GF-D8 (cell line): ENCODE measurements at regions not wholly inside any gene's neighbourhood (a gene's known extent, or its start where the extent isn't known, plus 50 kb on each side); places are given as distances from the start of the nearest gene placed in this dataset.
"Not testable (repeated sequence)": the region's sequence is repeated elsewhere in the genome, so short reads cannot be mapped to it uniquely, and the experiment has no call there.

Experiments
- DNase-seq: peaks from one replicate; lab custom pipeline; 2025; lab: John Stamatoyannopoulos, UW

DNA sequence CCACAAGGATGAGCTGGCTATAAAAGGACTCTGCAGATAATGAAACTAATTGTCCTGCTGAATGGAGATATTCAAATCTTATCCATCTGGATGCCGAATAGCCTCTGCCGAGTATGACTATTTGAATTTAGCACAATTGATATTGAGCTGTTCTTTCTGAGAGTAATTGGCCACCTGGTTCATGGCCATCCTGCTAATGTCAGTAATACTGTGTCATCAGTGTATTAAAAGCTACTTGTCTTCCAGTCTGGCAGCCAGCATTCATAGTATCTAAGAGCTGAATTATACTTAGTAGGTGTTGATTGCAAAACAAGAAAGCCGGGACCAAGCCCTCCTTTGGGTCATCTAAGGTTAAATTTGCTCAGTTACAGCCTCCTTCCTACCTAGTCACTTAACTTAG lies 310.7 kb upstream of the NCAM1 start:
- no peak for DNase-seq

DNA sequence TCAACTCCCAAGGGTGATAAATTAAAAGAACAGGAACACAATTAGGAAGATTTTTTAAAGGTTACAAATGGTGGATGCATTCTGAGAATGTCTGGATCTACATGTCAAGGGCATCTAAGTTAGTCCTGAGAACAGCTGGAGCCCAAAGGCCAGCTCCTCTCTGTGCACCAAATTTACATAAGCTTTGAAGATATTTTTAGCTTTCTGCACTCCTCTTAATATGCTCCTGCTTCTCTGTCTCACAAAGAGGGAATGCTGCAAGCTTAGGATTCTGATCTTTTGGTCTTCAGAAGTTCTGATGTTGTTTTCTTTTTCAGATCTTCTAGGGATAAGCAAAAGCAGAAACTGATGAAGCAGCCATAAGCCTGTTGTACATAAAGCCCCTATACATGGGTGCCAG lies 309.8 kb upstream of the NCAM1 start:
- no peak for DNase-seq

- no peak for DNase-seq
These were observed 308.3 kb upstream of the NCAM1 start for GRCh38 chr11:112652786-112653390.

DNA sequence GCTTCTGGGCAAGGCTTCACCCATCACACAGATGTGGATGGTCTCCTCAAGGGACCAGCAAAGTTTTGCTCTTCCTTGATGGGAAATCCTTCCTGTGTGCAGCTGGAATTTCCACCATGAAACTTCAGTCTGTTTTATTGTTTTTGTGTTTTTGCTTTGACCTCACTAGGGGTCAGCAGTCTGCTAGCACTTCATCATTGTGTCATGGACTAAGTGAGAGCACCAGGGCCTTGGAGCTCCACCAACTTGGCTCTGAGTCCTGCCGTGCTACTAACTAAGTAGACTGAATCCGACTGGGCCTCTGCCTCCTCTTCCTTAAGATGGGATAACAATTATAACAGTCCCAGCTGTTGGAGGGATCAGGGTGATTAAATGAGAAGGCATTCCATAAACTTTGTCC lies 305.8 kb upstream of the NCAM1 start:
- DNase-seq = no peak

DNA sequence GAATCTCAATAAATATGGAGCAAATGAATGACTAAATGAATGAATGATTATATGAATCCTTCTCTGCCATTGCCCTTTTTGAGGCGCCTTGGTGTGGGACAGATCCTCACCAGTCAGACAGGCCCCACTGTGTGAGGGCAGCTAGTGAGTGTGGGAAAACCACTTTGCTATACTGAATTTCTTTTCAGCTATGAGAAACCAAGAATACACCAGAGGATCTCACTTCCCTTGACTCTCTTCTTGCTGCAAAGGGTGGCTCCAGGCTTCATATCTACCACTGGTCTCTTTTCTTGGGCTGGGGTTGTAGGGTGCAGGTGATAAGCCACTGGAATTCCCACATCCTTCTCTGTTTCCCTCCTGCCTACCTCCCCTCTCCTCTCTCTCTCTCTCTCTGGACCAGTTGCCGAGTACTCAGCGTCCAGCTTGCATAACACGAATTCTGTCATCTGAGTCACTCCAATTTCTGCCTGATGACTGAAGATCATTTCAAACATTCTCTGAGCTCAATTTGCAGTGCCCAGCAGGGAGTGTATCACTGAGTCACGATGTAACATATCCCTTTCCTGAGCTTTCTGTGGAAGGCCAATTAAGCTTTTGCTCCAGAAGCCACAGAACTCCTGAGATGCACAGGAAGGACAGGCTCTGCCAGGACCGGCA lies 304.3 kb upstream of the NCAM1 start:
- no peak for DNase-seq

DNA sequence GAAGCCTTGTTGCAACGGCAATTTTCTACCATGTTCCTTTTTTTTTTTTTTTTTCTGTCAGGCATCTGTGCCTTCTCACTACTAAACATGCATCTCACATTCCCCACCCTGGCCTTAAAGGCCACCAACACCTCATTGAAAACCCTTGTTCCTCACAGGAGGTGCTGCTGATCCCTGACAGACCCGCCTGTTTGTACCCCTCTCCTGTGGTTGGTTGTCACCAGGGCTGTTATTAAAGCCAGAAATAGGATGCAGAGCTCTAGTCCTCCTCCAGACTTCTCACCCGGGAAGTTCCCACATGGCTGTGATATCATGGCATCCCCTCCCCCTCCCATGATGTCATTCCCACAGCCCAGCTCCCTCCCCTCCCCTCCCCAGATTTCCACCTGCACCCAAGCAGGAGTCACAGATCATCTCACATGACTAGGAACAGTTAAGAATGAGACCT lies 302.8 kb upstream of the NCAM1 start:
- DNase-seq = no peak

- DNase-seq = no peak
These were observed 300.1 kb upstream of the NCAM1 start for GRCh38 chr11:112661146-112661545.

DNA sequence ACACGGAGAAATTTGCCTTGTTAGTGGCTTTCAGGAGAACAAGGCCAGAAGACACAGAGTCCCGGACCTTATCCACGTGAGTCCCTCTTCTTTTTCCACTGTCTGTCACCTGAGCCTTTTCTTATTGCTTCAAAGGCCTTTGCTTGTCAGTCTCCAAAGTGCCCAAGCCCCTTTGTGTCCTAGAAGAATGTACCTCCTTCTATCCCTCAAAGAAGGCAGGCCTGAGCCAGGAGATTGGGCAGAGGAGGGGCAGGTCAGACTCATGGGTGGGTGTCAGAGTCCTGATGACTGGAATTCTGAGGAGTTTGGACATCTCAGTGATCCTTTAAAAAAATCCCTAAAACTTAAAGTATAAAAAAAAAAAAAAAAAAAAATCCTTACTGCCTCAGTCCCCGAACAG lies 299.6 kb upstream of the NCAM1 start:
- no peak for DNase-seq

DNA sequence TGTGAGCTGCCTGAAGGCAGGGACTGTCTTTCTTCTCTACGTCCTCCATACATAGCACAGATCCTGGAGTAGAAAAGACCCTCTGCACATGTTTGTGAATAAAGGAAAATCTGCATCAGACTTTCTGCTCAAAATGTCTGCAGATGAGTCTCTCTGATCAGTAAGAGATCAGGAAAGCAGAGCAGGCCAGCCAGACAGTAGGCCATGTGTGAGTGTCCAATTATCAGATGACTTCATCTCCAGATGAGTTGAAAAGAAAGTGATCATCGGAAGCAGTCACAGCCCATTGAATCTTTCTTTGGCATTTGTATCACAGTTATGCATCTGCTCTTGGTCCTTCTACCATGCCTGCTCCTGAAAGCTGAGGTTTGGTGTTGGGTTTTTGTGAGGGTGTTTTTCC lies 298.7 kb upstream of the NCAM1 start:
- no peak for DNase-seq

GRCh38 chr11:112663947-112664634 lies 297.1 kb upstream of the NCAM1 start:
- DNase-seq = no peak

DNA sequence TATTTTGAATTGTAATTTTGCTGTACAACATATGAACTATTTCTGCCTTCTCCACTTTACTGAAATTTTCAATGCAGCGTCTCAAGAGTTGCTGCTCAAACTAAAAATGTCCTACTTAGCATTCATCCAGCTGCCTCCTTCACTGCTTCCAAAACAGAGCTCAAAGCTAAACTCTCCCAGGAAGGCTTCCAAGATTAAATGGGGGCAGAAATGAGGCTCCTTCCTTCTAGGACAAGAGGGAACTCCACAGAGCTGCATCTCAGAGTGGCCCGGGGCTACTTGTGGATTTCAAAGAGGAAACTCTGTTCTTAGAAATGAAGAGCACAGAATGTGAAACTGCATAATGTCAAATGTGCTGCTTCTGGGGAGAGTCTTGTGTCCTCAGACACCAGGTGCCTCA lies 295.9 kb upstream of the NCAM1 start:
- DNase-seq = no peak

GRCh38 chr11:112666253-112666652 lies 295.0 kb upstream of the NCAM1 start:
- DNase-seq = no peak

- DNase-seq = no peak
These were observed 290.2 kb upstream of the NCAM1 start for GRCh38 chr11:112670806-112671570.

DNA sequence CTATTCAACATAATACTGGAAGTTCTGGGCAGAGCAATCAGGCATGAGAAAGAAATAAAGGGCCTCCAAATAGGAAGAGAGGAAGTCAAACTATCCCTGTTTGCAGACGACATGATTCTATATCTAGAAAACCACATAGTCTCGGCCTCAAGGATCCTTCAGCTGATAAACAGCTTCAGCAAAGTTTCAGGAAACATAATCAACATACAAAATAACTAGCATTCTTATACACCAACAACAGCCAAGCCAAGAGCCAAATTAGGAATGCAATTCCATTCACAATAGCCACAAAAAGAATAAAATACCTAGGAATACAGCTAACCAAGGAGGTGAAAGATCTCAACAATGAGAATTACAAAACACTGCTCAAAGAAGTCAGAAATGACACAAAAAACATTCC lies 287.8 kb upstream of the NCAM1 start:
- not testable (repeated sequence) for DNase-seq

GRCh38 chr11:112685111-112685510 lies 276.1 kb upstream of the NCAM1 start:
- DNase-seq = no peak

DNA sequence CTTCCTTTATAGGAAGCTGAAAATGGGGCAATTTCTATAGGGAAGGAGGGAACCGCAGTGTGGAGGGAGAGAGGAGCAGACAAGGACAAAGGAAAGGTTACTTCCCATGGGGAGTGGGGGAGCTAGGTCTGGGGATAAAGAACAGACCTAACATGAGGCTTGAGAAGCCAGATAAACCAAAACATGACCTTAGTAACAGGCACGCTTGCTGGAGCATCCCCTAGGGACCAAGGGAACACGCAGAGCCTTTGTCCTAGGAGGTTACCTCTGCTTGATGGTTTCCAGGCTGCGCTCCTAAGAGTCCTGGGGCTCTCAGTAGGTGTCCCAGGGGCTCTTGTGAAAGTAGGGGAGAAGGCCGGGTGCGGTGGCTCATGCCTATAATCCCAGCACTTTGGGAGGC lies 271.4 kb upstream of the NCAM1 start:
- DNase-seq = no peak

GRCh38 chr11:112693781-112694180 lies 267.4 kb upstream of the NCAM1 start:
- DNase-seq = no peak

DNA sequence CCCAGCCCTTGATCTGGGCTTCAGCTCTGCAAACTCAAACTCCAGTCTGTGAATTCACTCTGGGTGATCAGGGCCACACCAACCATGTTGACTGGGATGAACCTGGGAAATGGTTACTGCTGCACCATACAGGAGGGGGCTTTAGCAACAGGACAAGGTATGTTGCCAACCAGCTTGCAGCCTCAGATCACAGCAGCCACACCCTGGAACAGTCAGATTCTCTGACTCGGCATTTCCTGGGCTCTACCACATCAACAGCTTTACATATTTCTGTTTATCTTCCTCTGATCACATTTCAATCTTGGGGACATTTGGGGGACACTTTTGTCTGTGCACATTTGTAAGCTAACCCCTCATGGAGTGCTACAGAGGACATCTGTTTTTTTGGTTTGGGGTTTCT lies 267.0 kb upstream of the NCAM1 start:
- no peak for DNase-seq

DNA sequence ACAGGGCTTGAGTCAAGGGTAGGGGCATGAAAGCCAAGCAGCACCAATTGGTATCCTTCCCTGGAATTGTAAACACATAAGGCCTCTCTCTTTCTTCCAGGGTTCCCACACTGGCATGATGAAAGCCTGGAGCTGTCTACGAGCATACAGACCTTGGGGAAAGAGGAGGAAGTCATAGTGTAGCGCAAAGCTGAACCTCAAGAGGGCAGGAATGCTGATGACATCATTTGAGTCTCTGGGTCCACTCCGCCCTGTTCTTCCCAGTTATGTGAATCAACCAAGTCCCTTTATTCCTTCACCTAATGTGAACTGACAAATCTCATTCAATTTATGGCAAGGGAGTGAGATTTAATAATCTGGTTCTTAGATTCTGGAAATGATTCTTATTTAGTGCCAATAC lies 266.4 kb upstream of the NCAM1 start:
- DNase-seq = no peak

- no peak for DNase-seq
These were observed 263.6 kb upstream of the NCAM1 start for GRCh38 chr11:112697391-112698178.

- DNase-seq = no peak
These were observed 256.1 kb upstream of the NCAM1 start for GRCh38 chr11:112705148-112705547.

GRCh38 chr11:112706863-112707262 lies 254.4 kb upstream of the NCAM1 start:
- no peak for DNase-seq
